ENCODE measurements at regions not wholly inside any gene's neighbourhood (a gene's known extent, or its start where the extent isn't known, plus 50 kb on each side); places are given as distances from the start of the nearest gene placed in this dataset.

DNA sequence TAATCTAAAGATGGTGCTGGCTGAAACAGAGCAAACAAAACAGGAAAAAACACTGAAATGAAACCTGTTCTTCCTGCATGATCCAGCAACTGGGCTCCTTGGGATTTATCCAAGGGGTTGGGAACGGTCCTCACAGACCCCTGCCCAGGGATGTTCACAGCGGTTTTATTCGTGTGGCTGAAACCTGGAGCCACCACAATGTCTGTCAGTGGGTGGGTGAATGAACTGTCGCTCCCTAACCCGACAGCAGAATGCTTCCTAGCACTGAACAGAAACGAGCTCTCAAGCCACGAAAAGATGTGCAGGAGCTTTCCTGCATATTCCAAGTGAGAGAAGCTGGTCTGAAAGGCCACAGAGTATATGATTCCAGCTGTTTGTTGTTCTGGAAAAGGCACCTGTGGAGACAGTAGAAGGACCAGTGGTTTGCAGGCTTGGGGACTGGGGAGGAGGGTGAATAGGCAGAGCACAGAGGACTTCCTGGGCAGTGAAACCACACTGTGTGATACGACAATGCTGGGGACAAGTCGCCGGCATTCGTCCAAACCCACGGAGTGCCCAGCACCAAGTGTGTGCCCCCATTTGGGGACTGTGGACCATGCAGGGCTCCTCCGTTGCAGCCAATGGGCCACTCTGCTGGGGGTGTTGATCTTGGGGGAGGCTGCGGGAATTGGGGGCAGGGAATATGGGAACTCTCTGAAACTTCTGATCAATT, 73.9 kb downstream of the TEX29 start:
- DNase-seq = no peak

DNA sequence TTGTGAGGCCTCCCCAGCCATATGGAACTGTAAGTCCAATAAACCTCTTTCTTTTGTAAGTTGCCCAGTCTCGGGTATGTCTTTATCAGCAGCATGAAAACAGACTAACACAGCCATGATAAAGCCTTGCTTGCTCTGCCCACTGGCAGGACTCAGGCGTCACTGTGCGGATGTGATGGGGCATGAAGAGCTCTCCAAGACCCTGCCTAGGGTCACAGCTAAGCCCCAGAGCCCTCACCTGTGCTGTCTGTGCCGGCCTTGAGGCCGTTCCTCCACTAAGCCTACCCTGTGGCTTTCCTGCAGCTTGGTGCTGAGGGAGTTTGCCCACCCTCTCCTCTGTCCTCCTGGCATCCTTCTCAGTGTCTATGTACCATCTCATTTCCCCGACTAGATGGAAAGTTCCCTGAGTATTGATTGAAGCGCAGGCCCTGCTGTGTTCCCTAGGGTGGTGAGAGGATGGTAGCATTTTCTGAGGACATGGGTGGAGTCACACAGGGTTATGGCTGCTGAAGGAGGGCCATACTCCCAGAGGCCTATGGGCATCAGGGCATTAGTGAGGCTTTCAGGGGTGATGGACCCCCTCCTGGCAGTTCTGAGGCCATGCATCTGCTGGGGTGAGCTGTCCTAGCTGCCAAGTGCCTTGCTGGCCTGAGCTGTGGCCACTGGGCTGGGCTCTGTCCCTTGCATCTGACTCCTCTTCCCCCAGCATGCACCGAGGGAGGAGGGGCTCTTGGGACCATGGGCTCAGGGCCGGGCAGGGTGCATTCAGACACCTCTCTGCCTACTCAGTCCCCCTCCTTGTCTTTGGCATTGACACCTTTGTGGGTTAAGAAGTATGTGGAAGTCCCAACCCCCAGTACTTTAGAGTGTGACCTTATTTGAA, 75.3 kb downstream of the TEX29 start:
- no peak for DNase-seq

DNA sequence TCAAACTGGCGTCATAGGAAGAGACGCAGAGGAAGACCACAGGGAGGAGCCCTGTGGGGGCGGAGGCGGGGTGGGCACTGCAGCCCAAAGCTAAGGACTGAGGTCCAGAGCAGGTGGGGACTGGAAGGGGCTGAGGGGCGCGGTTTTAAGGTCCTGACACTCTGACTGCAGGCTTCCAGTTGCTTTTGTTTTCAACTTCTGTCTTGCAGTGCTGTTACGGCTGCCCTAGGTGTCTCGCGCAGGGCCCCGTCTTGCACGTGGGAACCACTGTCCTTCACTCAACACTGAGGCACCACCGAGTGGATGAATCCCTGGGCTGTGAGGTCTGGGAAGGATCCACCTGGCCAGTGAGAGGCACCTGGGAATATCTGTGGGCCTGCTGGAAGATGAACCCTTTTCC, 76.0 kb downstream of the TEX29 start:
- DNase-seq = no peak

DNA sequence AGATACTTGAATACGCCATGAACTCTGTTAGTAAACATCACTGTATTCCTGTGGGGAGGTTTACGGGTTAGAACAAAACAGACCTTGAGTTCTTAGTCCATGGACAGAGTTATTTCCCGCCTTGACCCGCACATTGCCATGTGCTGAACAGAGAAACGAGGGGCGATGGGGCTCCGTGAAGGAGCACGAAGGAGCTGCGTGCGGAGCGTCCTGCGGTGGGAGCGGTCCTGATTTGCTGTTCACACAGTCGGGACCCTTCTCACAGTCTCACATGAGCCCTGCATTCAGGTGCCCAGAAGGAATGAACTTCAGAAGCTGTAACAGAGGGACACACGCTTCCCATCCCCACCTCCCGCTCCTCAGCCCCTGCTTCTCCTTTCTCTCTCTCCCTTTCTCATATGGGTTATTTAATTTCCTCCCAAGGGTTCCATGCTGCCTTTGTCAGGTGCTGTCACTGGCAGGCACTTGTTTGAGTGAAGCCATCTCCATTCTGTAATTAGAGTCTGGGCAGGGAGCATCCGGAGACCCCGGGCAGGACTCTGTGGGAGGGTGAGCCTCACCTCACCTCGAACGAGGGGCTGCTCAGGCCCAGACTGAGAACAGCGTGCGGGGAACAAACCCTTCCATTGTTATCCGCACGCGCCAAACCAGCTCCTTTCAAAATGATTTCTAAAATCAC, 76.9 kb downstream of the TEX29 start:
- DNase-seq = no peak

DNA sequence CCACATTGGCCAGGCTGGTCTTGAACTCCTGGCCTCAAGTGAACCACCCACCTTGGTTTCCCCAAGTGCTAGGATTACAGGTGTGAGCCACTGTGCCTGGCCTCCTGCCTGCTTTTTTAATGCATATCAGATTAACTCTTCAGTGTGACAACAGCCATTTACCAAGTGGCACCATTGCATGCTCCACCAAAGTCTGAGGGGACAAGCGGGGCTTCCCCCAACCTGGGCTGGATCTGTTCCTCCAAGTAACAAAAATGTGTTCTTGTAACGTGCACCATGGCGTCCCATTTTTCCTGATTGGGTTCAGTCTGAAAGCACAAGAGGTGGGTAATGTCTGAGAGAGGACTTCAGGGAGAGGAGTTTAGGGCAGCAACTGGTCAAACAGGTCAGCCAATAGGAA, 77.8 kb downstream of the TEX29 start:
- no peak for DNase-seq

DNA sequence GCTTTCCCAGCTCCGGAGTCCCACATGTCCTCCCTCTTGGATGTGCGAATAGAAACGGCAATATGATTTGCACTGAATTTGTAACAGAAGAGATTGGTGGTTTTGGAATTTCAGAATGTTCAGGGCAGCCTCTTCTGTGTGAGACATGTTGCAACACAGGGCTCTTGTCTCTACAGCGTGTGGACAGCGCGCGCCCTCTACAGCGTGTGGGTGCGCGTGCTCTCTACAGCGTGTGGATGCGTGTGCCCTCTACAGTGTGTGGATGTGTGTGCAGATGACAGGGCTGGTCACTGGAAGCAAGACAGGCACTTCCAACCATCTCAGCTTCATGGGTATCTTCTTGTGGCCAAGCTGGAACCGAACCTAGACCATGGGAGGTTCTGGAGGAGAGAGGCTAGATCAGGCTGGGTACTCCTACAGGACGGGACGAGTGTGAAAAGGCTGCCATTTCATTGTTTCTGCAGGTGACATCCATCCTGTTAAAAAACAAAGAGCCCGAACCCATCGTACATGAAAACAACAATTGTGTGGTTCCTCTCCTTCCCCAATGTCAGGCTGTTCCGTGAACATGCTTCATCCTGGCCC, 78.4 kb downstream of the TEX29 start:
- no peak for DNase-seq

DNA sequence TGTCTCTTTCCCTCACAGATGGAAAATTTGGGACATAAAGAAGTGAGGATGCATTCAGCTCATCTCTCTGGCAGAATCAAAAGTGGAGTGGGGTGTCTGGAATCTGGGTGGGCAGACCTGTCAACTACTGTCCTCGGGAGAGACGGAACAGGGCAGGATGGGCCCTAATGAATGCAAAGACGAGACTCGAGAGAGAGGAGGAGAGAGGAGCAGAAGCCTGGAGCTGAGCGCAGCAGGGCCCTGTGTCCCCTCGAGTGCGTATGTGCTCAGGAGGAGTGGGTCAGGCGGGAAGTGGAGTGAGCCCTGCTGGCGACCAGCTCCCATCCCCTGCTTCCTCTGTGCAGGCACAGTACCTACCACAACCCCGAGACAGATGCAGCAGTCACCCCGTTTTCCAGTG, 78.9 kb downstream of the TEX29 start:
- no peak for DNase-seq

DNA sequence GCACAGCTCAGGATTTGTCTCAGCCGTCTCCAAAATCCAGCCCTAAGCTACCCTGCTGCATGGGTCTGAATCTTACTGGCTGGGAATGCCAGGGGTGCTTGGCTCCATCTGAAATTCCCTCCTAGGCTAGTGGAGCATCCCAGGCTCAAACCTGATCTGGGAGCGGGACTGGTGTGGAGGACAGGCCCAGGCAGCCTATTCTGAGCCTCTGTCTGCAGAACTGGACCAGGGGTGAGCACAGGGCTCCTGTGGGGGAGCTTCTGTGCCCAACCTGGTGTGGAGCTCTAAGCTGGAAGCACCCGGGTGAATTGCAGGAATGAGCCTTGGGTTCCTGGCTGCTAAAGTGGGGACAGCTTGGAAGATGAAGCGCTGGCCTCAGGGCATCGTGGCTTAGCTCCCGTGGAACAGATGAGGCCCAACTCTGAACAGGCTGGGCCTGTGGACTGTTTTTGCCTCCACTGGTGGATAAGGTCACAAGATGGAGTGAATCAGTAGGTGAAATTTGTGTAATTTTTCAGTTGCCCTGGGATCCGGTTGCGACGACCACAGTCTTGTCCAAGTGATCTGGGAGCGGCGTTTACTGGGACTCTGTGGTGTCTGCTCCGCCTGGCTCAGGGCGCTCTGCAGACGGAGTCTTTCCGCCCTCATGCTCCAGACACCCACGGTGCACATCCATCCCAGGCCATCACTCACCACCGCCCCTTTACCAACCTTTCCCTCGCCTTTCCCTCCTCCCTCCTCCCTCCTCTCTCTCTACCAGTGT, 79.5 kb downstream of the TEX29 start:
- no peak for DNase-seq

DNA sequence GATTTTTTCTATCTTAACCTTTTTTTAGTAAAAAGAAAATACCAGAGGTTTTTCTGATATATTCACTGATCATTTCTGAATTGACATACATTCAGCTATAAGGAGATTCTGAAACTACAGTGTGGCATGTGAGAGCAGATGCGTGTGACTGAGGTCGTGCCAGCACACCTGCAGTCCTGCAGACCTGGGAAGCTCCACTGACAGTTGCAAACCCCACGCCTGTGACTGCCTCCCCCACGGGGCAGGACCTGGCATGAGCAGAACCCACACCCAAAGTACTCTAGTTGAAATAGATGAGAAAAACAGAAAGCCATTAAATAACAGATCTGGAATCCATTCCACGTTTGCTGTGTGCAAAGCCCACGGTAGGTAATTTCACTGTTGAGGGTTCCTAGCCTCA, 80.7 kb downstream of the TEX29 start:
- no peak for DNase-seq

DNA sequence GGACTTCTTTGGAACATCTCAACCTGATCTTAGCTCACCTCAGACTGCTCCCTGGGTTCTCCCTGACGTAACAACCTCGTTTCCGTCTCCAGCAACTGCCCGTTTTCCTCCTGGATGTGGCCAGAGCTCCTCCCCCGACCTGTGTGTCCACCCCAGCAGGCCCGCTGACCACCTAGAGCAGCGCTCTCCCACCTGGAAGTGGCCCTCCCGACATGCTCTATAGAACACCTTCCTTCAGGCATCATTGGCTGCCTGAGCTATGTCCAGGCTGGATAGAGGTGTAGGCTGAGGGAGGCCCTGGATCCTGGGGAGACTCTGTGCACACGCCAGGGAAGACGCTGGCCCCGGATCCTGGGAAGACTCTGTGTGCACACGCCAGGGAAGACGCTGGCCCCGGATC, 81.3 kb downstream of the TEX29 start:
- DNase-seq = no peak

DNA sequence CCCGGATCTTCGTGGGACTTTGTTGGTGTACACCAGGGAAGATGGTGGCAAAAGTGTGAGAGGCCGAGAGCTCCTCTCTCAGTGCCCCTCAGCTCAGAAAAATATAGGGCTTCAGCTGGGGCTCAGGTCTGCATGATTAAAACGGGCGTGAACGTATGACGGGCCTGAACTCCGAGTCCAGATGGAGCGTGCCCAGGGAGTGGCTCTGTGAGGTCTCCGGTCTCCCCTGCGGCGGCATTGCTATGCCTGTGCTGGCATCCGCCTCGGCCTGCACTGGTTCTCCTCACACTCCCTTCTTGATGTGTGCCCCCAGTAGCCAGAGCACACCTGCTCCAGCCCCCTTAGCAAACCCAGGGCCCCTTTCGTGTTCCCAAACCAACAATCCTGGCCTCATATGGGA, 82.0 kb downstream of the TEX29 start:
- DNase-seq = no peak

DNA sequence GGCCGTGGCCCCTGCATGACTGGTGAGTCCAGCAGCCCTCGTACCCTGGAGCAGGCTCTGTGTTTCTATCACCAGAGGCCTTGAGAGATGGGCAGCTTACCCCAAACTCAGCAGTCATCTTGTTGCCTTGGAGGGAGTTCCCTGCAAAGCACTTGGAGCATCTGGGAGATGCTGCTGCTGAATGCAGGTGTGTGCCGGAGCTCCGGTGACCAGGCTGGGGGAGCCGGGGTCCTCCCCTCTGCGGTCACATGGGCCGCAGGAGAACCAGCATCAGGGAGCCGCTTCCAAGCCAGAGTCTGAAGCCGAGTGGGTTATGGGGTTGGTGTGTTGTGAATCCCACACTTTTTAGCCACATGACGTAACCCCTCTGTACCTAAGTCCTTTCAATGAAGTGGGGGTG, 82.8 kb downstream of the TEX29 start:
- no peak for DNase-seq

DNA sequence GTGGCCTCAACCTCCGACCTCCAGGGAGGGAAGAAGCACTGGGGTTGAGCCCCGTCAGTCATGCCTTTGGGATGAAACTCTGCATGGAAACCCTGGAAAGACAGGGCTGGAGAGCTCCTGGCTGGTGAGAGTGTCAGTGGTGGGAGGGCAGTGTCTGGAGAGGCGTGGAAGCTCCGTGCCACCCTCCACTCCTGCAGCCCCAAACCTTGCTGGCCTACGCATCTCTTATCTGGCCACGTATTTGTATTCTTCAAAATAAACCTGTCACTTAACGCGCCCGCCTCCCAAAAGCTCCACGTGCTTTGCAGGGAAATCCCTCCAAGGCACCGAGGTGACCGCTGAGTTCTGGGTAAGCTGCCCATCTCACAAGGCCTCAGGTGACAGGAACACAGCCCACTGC, 84.3 kb downstream of the TEX29 start:
- no peak for DNase-seq

DNA sequence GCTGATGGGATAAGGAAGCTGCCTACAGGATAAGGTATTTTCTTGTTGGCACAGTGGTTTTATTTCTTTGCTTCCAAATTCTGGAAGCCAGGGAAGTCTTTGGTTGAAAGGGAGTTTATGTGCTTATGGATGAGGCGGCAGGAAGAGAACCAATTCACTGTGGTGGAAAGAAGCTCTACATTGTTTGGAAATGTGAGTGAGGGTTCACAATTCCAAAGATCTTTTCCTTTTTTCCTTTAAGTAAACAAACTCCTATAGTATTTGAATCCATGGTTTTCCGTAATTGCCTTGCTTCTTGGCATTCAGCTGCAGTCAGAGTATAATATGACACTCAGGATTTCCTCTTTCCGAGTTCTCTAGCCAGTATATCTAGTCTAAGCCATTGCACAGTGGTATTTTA, 86.2 kb downstream of the TEX29 start:
- no peak for DNase-seq

DNA sequence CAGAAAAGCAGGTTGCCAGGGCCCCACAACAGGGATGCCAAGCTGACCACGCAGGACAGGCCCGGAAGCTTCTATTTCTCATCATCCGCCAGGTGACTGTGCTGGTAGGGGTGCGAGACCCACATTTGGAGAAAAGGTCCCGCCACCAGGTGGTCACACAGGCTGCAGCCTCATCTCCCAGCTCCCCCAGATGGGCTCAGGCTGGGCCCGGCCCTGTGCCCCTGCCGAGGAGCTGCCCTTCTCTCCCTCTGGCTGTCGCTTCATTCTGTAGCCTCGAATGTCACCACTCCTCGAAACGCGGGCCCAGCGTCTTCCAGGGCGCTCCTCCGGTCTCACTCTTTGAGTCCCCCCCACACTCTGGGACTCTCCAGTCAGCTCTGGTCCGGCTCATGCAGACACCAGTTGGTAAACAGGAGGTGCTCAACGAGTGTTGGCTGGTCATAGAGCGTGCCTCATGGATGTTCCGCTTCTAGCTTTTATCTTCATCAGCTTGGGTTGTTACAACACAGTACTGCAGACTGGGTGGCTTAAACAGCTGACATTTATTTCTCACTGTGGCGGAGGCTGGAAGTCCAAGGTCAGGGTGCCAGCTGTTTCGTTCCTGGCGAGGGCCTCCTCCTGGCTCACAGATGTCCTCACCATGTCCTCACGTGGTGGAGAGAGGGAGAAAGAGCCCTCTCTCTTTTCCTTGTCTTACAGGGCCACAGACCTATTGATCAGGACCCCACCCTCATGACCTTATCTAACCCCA, 87.1 kb downstream of the TEX29 start:
- DNase-seq = no peak

DNA sequence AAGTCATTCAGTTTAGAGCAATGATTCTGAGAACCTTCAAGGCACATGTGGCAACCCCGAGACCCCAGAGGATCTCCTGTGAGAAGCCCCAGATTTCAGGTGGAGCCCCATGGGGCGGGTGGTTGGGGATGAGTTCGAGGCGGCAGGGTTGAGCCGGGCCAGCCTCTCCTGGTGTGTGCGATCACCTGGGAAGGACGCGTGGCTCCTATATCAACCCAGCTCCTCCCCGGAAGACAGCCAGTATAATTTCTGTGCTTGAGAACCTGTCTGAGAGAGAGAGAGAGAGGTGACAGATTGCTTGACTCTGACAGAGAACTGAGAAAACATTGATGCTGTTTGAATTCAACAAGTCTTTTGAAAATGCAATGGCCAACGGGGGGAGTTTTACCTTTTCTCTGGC, 89.0 kb downstream of the TEX29 start:
- no peak for DNase-seq

DNA sequence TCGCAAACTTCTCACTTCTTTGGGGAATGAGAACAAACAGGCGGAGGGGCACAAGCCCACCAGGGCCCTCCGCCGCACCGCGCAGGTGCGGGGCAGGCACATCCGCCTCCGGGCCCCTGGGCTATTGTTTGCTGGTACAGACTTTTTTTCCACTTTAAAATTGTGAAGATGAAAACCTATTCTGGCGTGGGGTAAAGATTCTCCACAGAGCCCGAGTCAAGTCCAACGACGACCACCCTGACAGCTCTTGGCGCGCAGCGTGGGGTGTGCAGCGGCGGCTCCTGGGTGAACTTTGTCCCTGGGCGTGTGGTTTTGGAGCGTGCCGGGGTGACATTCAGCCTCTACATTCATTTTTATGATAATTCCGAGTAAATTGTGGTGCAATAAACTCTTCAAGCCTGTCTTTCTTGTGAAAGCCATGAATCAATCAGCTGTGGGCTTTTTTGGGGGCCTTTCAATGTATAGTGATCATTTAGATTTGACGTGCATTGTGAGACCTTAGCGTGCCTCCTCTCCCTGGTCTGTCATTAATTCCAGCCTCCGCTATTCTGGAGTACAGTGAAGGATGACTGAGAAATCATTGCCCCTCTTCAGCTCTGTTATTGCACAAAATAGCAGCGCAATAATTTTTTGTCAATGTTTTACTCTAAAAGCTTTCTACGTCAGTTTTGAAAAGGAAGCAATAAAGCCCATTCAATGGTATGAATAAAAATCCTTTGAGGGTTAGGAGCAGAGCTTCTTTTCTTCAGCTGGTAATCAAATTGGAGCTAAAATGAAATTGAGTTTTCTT, 90.0 kb downstream of the TEX29 start:
- no peak for DNase-seq

DNA sequence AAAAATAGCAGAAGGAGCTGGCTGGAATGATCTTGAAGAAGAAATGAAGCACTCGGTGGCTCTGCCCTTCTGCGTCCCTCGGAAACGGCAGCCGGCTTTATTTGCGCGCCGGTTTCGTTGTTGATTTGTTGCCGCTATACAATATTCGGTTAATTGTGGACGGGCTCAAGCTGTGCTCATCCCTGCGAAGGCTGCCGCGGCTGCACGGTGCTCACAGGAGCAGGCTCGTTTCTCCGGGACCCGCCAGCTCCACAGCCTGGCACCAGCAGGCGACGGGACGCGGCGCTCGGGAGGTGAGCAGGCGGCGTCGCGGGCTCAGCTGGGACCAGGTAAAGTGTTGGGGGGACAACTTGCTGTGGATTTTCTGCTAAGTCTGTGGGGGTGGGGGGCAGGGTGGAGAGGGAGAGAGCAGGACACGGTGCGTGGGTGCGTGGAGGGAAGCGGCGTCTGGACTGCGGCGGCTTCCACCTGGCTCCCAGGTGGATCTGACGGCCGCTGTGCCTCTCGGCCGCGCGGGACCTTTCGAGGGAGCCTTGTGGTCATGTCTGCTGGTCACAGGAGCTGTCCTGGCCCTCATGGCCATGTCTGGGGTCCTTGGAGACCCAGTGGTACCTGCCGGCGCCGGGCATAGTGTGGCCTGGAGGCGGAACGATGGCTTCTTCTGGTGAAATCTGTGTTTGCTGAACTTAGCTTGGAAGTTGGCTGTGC, 90.9 kb downstream of the TEX29 start:
- DNase-seq = no peak

DNA sequence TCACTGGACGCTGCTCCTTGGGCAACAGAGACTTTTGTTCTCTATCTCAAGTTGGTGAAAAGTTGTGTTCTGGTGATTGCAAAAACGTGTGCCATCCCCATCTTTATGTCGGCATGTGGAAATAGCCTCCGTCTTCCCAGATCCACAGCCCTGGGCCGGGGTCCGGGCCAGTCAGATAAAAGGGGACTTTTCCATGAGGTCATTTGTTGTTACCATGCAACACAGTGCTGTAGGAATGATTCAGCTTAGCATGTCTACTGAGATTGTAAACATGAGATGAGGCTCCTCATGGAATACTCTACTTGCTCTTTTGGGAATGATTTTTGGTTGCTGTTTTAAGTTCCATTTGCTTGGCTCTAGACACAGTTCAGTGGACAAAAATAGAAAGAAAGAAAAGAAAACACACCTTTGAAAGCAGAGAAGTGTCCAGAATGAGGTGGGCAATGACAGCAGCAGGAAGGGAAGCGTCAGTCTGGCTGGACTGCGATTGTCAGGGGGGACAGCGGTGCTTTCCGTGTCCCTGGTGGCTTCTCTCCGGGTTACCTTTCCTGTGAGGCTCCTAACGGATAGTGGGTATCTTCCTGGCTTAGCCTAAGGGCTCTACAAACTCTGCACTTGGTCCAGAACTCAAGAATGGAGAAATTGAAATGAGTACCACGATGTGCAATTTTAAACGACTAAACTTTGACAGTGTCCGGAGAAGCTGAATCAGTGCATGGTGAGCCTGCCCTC, 91.6 kb downstream of the TEX29 start:
- DNase-seq = no peak

Data from NCI-H2171 (cell line).